SK-N-SH (cell line): ENCODE measurements at regions not wholly inside any gene's neighbourhood (a gene's known extent, or its start where the extent isn't known, plus 50 kb on each side); places are given as distances from the start of the nearest gene placed in this dataset.

Source experiments
- CTCF ChIA-PET: fragments of 300-600, 350-600 bp; formaldehyde crosslinking; extraction: SDS; loops from one replicate; lab custom pipeline; 2021; lab: Yijun Ruan, JAX
- POLR2A ChIA-PET: fragments of 350-600 bp; sonication (Branson Sonifier 250); formaldehyde crosslinking; extraction: SDS; loops from one replicate; lab custom pipeline; 2020; ENCODE audit warnings: antibody characterized with exemption, inconsistent platforms; lab: Yijun Ruan, JAX
- DNase-seq: peaks from one replicate; pipeline ENCODE4 v3.0.0; 2012
- H2AFZ ChIP-seq: fragments of 200-600 bp; sonication (generic); 2 replicates; pipeline ENCODE4 v1.8.1; 2016; ENCODE audit warnings: antibody characterized with exemption, mild to moderate bottlenecking, low read depth
- H3F3A ChIP-seq: fragments of 200-600 bp; sonication (generic); replicated peaks from 2 replicates; pipeline ENCODE3; 2016; ENCODE audit warnings: antibody characterized with exemption, mild to moderate bottlenecking; ENCODE audit not compliant: insufficient read depth
- H3K27ac ChIP-seq, 2 experiments: fragments of 200-500 bp in 1 of 2; fragments of 200-600 bp in 1 of 2; sonication (Bioruptor generic) in 1 of 2; sonication (generic), shearing (Covaris generic) in 1 of 2; 2 replicates each; pipeline versions ENCODE4 v1.5.1 to v1.6.1; 2014 to 2016; ENCODE audit warnings: low read depth in 2 of 2, inconsistent platforms in 1 of 2, low read length in 1 of 2, mild to moderate bottlenecking in 1 of 2, mixed read lengths in 1 of 2
- H3K27me3 ChIP-seq: fragments of 200-600 bp; sonication (generic), shearing (Covaris generic); 2 replicates; pipeline ENCODE4 v1.6.1; 2016; ENCODE audit warnings: mixed run types; ENCODE audit not compliant: insufficient read depth
- H3K36me3 ChIP-seq, 2 experiments: fragments of 200-500 bp in 1 of 2; fragments of 200-600 bp in 1 of 2; sonication (Bioruptor generic) in 1 of 2; sonication (generic) in 1 of 2; replicated peaks in 1 of 2; 2 replicates each; pipeline versions ENCODE3 to v1.5.1; 2014 to 2016; ENCODE audit warnings: low read length in 1 of 2, mild to moderate bottlenecking in 1 of 2; ENCODE audit not compliant: insufficient read depth in 2 of 2, control insufficient read depth in 1 of 2
- H3K4me1 ChIP-seq, 2 experiments: fragments of 200-500 bp in 1 of 2; fragments of 200-600 bp in 1 of 2; sonication (Bioruptor generic) in 1 of 2; sonication (generic), shearing (Covaris generic) in 1 of 2; 2 replicates each; pipeline versions ENCODE4 v1.5.1 to v1.6.1; 2014 to 2016; ENCODE audit warnings: low read depth in 1 of 2, low read length in 1 of 2, mixed run types in 1 of 2; ENCODE audit not compliant: insufficient read depth in 2 of 2, control insufficient read depth in 1 of 2
- H3K4me2 ChIP-seq: fragments of 200-600 bp; sonication (generic), shearing (Covaris generic); 2 replicates; pipeline ENCODE4 v1.6.1; 2017; ENCODE audit warnings: mixed run types
- H3K4me3 ChIP-seq, 2 experiments: fragments of 200-500 bp in 1 of 2; fragments of 200-600 bp in 1 of 2; sonication (Bioruptor generic) in 1 of 2; sonication (generic), shearing (Covaris generic) in 1 of 2; 2 replicates each; pipeline versions ENCODE4 v1.5.1 to v1.8.1; 2014 to 2016; ENCODE audit warnings: low read depth in 2 of 2, inconsistent platforms in 1 of 2, low read length in 1 of 2, mild to moderate bottlenecking in 1 of 2, mixed read lengths in 1 of 2, moderate library complexity in 1 of 2
- H3K79me2 ChIP-seq: fragments of 200-600 bp; sonication (generic); 2 replicates; pipeline ENCODE4 v1.8.1; 2017; ENCODE audit warnings: mild to moderate bottlenecking; ENCODE audit not compliant: insufficient read depth
- H3K9ac ChIP-seq: fragments of 200-600 bp; sonication (generic); 2 replicates; pipeline ENCODE4 v1.6.1; 2017; ENCODE audit warnings: mixed run types
- H3K9me2 ChIP-seq: fragments of 200-600 bp; sonication (generic); 2 replicates; pipeline ENCODE4 v1.6.1; 2017; ENCODE audit warnings: mixed run types
- H3K9me3 ChIP-seq: fragments of 200-600 bp; sonication (generic); 2 replicates; pipeline ENCODE4 v1.6.1; 2017; ENCODE audit warnings: mixed run types, mild to moderate bottlenecking, moderate library complexity
- H4K20me1 ChIP-seq: fragments of 200-600 bp; sonication (generic); 2 replicates; pipeline ENCODE4 v1.6.1; 2017; ENCODE audit warnings: mild to moderate bottlenecking, mixed run types; ENCODE audit not compliant: insufficient read depth
- CHD2 ChIP-seq: fragments of 150-350 bp; IDR thresholded peaks from 2 replicates; pipeline ENCODE4 v1.6.1; 2018; ENCODE audit warnings: low read length; ENCODE audit not compliant: partially characterized antibody
- ELF1 ChIP-seq: IDR thresholded peaks from 2 replicates; pipeline ENCODE4 v1.4.0; 2012
- EP300 ChIP-seq, 2 experiments: IDR thresholded peaks; 2 replicates each; pipeline versions ENCODE4 v1.4.0 to v1.6.1; 2012; ENCODE audit warnings: borderline replicate concordance in 1 of 2, low read depth in 1 of 2, low read length in 1 of 2
- NFIC ChIP-seq: IDR thresholded peaks from 2 replicates; pipeline ENCODE4 v1.4.0; 2012; ENCODE audit warnings: borderline replicate concordance
- POLR2AphosphoS5 ChIP-seq: IDR thresholded peaks from 2 replicates; pipeline ENCODE4 v1.6.1; 2012; ENCODE audit warnings: low read depth, low read length
- SIN3A ChIP-seq: IDR thresholded peaks from 2 replicates; pipeline ENCODE4 v1.6.1; 2012; ENCODE audit warnings: low read depth, mild to moderate bottlenecking, low read length, moderate library complexity, borderline replicate concordance
- TAF1 ChIP-seq: IDR thresholded peaks from 2 replicates; pipeline ENCODE4 v1.6.1; 2012; ENCODE audit warnings: low read depth, mild to moderate bottlenecking, low read length, moderate library complexity, borderline replicate concordance
- YY1 ChIP-seq: IDR thresholded peaks from 2 replicates; pipeline ENCODE4 v1.4.0; 2012; ENCODE audit warnings: low read depth, mild to moderate bottlenecking
- WGBS: methylation state at CpG from one replicate; pipeline ENCODE4 v1.1.6; 2017; ENCODE audit warnings: low lambda C conversion rate; 5-methylcytosine and 5-hydroxymethylcytosine counted together
- TF ChIP-seq, protein P1 (sequence below): fragments of 150-350 bp; IDR thresholded peaks from 2 replicates; pipeline ENCODE4 v1.6.1; 2017; ENCODE audit warnings: antibody characterized with exemption, low read length, low read depth, borderline replicate concordance
- TF ChIP-seq, protein P2 (sequence below): IDR thresholded peaks from 2 replicates; pipeline ENCODE4 v1.4.0; 2012; ENCODE audit warnings: low read depth, borderline replicate concordance

DNA sequence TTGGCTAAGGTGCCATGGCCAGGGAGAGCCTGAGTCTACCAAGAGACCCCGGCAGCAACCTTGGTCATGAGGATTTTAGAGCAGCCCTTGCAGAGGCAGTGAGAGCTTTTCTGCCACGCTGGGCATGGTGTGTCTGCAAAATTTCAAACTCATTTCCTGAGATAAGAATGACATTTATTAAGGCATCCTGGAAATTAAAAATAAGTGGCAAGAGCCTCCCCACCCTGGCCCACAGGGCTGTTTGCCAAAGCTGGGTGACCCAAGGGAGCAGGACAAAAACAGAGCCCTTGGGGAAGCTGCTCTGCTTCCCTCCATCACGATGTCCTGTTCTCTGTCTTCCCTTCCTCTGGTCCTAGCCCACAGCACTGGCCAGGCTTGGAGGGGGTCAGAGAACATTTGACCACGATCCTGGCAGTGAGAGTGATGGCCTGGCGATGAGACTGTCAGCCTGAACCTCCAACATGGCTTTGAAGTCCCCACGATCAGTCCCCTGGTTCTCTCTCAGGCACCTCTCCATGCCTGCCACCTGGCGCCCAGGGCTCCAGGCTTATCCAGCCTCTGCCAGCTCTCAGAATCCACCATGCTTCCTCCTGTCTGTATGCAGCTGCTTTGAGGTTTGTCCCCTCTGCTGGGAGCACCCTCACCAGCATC, 68.9 kb upstream of the RMDN2 start (continued):
- TF ChIP-seq, protein P1, sequence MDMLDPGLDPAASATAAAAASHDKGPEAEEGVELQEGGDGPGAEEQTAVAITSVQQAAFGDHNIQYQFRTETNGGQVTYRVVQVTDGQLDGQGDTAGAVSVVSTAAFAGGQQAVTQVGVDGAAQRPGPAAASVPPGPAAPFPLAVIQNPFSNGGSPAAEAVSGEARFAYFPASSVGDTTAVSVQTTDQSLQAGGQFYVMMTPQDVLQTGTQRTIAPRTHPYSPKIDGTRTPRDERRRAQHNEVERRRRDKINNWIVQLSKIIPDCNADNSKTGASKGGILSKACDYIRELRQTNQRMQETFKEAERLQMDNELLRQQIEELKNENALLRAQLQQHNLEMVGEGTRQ: no peak
- TF ChIP-seq, protein P2, sequence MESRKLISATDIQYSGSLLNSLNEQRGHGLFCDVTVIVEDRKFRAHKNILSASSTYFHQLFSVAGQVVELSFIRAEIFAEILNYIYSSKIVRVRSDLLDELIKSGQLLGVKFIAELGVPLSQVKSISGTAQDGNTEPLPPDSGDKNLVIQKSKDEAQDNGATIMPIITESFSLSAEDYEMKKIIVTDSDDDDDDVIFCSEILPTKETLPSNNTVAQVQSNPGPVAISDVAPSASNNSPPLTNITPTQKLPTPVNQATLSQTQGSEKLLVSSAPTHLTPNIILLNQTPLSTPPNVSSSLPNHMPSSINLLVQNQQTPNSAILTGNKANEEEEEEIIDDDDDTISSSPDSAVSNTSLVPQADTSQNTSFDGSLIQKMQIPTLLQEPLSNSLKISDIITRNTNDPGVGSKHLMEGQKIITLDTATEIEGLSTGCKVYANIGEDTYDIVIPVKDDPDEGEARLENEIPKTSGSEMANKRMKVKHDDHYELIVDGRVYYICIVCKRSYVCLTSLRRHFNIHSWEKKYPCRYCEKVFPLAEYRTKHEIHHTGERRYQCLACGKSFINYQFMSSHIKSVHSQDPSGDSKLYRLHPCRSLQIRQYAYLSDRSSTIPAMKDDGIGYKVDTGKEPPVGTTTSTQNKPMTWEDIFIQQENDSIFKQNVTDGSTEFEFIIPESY: no peak
- TF ChIP-seq CHD2 (peak; percentile 91), ELF1 (no peak), POLR2AphosphoS5 (peak; percentile 83; the same call in 1 of the 2 replicates), EP300 (IDR thresholded peaks at IDR 0.05; ENCODE audit: borderline replicate concordance in 1 of 2, low read depth in 1 of 2, low read length in 1 of 2) (peak; percentile 53 to 100; a peak in 3 of 4 replicates), TAF1 (no peak), YY1 (no peak)

DNA sequence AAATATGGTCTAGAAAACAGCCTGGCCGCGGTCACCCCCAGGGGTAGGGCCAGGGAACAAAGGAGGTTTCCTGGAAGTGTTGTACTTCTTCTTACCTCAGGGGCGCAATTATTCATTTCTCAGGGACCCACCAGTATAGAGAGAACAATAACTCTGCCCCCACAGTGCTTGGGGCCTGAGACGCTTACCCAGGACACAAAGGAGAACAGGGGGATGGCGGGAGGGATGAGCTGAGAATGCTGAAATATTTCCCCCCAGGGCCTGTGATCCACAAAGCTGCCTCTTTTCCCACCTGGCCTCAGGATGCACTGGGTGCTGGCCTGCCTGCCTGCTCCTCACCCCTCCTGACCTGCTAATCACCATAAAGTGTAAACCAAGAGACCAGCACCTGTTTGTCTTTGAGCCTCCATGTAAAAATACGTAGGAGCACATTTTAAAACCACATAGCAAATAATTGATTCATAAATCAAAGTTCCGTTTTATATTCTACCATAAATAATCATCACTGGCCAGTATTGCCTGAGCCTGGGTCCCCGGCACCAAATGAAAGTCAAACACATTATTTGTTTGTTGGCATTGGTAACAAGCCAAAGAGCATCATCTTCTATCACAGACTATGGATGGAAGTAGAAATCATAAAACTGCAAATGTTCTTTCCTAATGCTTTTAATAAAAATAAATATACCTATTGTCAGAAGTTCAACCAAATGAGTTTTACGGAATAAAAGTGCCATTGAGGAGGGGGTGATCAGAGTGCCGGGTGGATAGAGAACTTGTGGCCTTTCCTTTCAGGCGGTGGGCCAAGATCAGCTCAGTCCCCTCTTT, 67.3 kb upstream of the RMDN2 start:
- peaks cover 26 to 51% of the 10 kb centered on the region in 2 experiments; a peak in 3 of 4 replicates for H3K4me1 ChIP-seq
- no peaks in the 10 kb centered on the region for H3K79me2 ChIP-seq
- ChIA-PET CTCF (interaction anchor here (0.9 to 11.4 kb wide), 9 partner anchors 14 to 462 kb away, joined by 3 to 138 read pairs (median 4); no protein-coding TSS in a partner anchor), POLR2A (interaction anchor here (2.0 to 5.4 kb wide), 2 partner anchors 12 to 187 kb away, joined by 9 to 56 read pairs; partner anchors contain the start of gene CDC42EP3)
- WGBS: 86% methylated on average over 11 of the region's 11 CpGs
- no peak overlapping the region for H3K4me3 ChIP-seq
- no peaks in the 10 kb centered on the region for H3K36me3 ChIP-seq
- H3K9me2 ChIP-seq: no peaks in the 10 kb centered on the region
- peak overlapping the region; percentile 73 to 99 for H3K27ac ChIP-seq
- peaks cover 9% of the 10 kb centered on the region for H3F3A ChIP-seq
- peak overlapping the region; percentile 29 for H3K4me2 ChIP-seq
- TF ChIP-seq NFIC (peak; percentile 11; the same call in 1 of the 2 replicates), SIN3A (no peak)
- no peaks in the 10 kb centered on the region for H4K20me1 ChIP-seq
- H3K27me3 ChIP-seq: no peaks in the 10 kb centered on the region
- DNase-seq: no peak
- no peaks in the 10 kb centered on the region for H3K9me3 ChIP-seq
- H3K9ac ChIP-seq: no peak overlapping the region
- no peak overlapping the region; the same call in 1 of the 2 replicates for H2AFZ ChIP-seq
